Activated CD4-positive, CD25-positive, alpha-beta regulatory T cell treated with anti-CD3 and anti-CD28 coated beads, Interleukin-2, amount 50 U/mL, for 24 hours (primary cell): ENCODE measurements at regions not wholly inside any gene's neighbourhood (a gene's known extent, or its start where the extent isn't known, plus 50 kb on each side); places are given as distances from the start of the nearest gene placed in this dataset.

Experiments used
- ATAC-seq, 2 donors: fragments of 150-1000 bp; cut with Tn5 transposase; one replicate each; pipeline ENCODE4 v1.10.0; 2021; ENCODE audit warnings: mild to moderate bottlenecking in 1 of 2, moderate library complexity in 1 of 2

GRCh38 chr6:100176951-100177710 is 183.1 kb upstream of the MCHR2 start:
- no peak for ATAC-seq

- ATAC-seq: no peak
Observed at GRCh38 chr6:100176311-100176950, 182.4 kb upstream of the MCHR2 start.

GRCh38 chr6:100175814-100176310 is 181.8 kb upstream of the MCHR2 start:
- ATAC-seq: no peak

- ATAC-seq: no peak
Observed at GRCh38 chr6:100173211-100173610, 179.2 kb upstream of the MCHR2 start.

- ATAC-seq: no peak
Observed at GRCh38 chr6:100172322-100172713, 178.3 kb upstream of the MCHR2 start.

- ATAC-seq: peak; percentile 35 to 60
Observed at GRCh38 chr6:100171533-100172321, 177.7 kb upstream of the MCHR2 start.

- no peak for ATAC-seq
Observed at GRCh38 chr6:100168148-100168547, 174.1 kb upstream of the MCHR2 start.

- ATAC-seq: no peak
Observed at GRCh38 chr6:100167585-100167984, 173.6 kb upstream of the MCHR2 start.

- no peak for ATAC-seq
Observed at GRCh38 chr6:100166956-100167355, 172.9 kb upstream of the MCHR2 start.

GRCh38 chr6:100165442-100165841 is 171.4 kb upstream of the MCHR2 start:
- ATAC-seq: no peak

GRCh38 chr6:100163035-100163434 is 169.0 kb upstream of the MCHR2 start:
- ATAC-seq: no peak

GRCh38 chr6:100161782-100162365 is 167.9 kb upstream of the MCHR2 start:
- ATAC-seq: no peak

- ATAC-seq: no peak
Observed at GRCh38 chr6:100160930-100161329, 166.9 kb upstream of the MCHR2 start.

GRCh38 chr6:100155141-100155540 is 161.1 kb upstream of the MCHR2 start:
- ATAC-seq: no peak

GRCh38 chr6:100153636-100154275 is 159.7 kb upstream of the MCHR2 start:
- ATAC-seq: no peak

- no peak for ATAC-seq
Observed at GRCh38 chr6:100152201-100152600, 158.2 kb upstream of the MCHR2 start.

- no peak for ATAC-seq
Observed at GRCh38 chr6:100144991-100145390, 151.0 kb upstream of the MCHR2 start.

GRCh38 chr6:100138346-100139022 is 144.5 kb upstream of the MCHR2 start:
- no peak for ATAC-seq

GRCh38 chr6:100137759-100138158 is 143.7 kb upstream of the MCHR2 start:
- ATAC-seq: no peak

GRCh38 chr6:100136590-100136989 is 142.6 kb upstream of the MCHR2 start:
- no peak for ATAC-seq

GRCh38 chr6:100135977-100136376 is 142.0 kb upstream of the MCHR2 start:
- no peak for ATAC-seq

- peak in 1 of 2 donors; percentile 27 for ATAC-seq
Observed at GRCh38 chr6:100134703-100135102, 140.7 kb upstream of the MCHR2 start.
